OCI-LY7 (cell line): ENCODE measurements at regions not wholly inside any gene's neighbourhood (a gene's known extent, or its start where the extent isn't known, plus 50 kb on each side); places are given as distances from the start of the nearest gene placed in this dataset.

ENCODE experiments used
- CTCF ChIP-seq: fragments of 200-600 bp; sonication (generic); conservative IDR thresholded peaks from 2 replicates; pipeline ENCODE4 v1.5.1; 2014; ENCODE audit warnings: mild to moderate bottlenecking, antibody characterized with exemption, low read length, moderate library complexity, mixed read lengths
- EZH2phosphoT487 ChIP-seq: fragments of 200-600 bp; sonication (generic); IDR thresholded peaks from 2 replicates; pipeline ENCODE4 v1.6.1; 2018; ENCODE audit warnings: low read depth, borderline replicate concordance, mild to moderate bottlenecking, mixed run types, antibody characterized with exemption, low read length, moderate library complexity, mixed read lengths

- no peak for TF ChIP-seq CTCF
- no peak for TF ChIP-seq EZH2phosphoT487
Measured at GRCh38 chr16:52953215-52953614, 99.5 kb downstream of the CHD9NB start.
